ENCODE measurements at regions not wholly inside any gene's neighbourhood (a gene's known extent, or its start where the extent isn't known, plus 50 kb on each side); places are given as distances from the start of the nearest gene placed in this dataset.

- DNase-seq (ENCODE audit: low read depth in 2 of 2): no peak
Measured at GRCh38 chr6:144823131-144823530, 538.0 kb downstream of the UTRN start.

- DNase-seq (ENCODE audit: low read depth in 2 of 2): no peak
Measured at GRCh38 chr6:144824018-144824417, 538.9 kb downstream of the UTRN start.

- DNase-seq (ENCODE audit: low read depth in 2 of 2): no peak
Measured at GRCh38 chr6:144834426-144835038, 549.4 kb downstream of the UTRN start.

GRCh38 chr6:144835322-144835973, 550.3 kb downstream of the UTRN start:
- no peak for DNase-seq (ENCODE audit: low read depth in 2 of 2)

- no peak for DNase-seq (ENCODE audit: low read depth in 2 of 2)
Measured at GRCh38 chr6:144840619-144841018, 555.5 kb downstream of the UTRN start.

GRCh38 chr6:144843701-144844100, 558.6 kb downstream of the UTRN start:
- DNase-seq (ENCODE audit: low read depth in 2 of 2): no peak

GRCh38 chr6:144844596-144844995, 559.5 kb downstream of the UTRN start:
- no peak for DNase-seq (ENCODE audit: low read depth in 2 of 2)

- no peak for DNase-seq (ENCODE audit: low read depth in 2 of 2)
Measured at GRCh38 chr6:144845186-144845585, 560.1 kb downstream of the UTRN start.

GRCh38 chr6:144847916-144848315, 562.8 kb downstream of the UTRN start:
- DNase-seq (ENCODE audit: low read depth in 2 of 2): no peak

GRCh38 chr6:144849920-144850319, 564.8 kb downstream of the UTRN start:
- DNase-seq (ENCODE audit: low read depth in 2 of 2): no peak

GRCh38 chr6:144853603-144854002, 568.5 kb downstream of the UTRN start:
- DNase-seq (ENCODE audit: low read depth in 2 of 2): no peak

GRCh38 chr6:144854654-144855053, 569.5 kb downstream of the UTRN start:
- DNase-seq (ENCODE audit: low read depth in 2 of 2): no peak

- DNase-seq (ENCODE audit: low read depth in 2 of 2): no peak
Measured at GRCh38 chr6:144855375-144855774, 570.2 kb downstream of the UTRN start.

GRCh38 chr6:144855812-144856531, 570.8 kb downstream of the UTRN start:
- no peak for DNase-seq (ENCODE audit: low read depth in 2 of 2)

GRCh38 chr6:144856622-144857021, 571.5 kb downstream of the UTRN start:
- no peak for DNase-seq (ENCODE audit: low read depth in 2 of 2)

- no peak for DNase-seq (ENCODE audit: low read depth in 2 of 2)
Measured at GRCh38 chr6:144857086-144857485, 572.0 kb downstream of the UTRN start.

GRCh38 chr6:144862769-144863168, 577.6 kb downstream of the UTRN start:
- no peak for DNase-seq (ENCODE audit: low read depth in 2 of 2)

- DNase-seq (ENCODE audit: low read depth in 2 of 2): no peak
Measured at GRCh38 chr6:144867761-144868160, 582.6 kb downstream of the UTRN start.

GRCh38 chr6:144870782-144871181, 585.6 kb downstream of the UTRN start:
- no peak for DNase-seq (ENCODE audit: low read depth in 2 of 2)

- no peak for DNase-seq (ENCODE audit: low read depth in 2 of 2)
Measured at GRCh38 chr6:144873623-144874378, 588.7 kb downstream of the UTRN start.

- DNase-seq (ENCODE audit: low read depth in 2 of 2): no peak
Measured at GRCh38 chr6:144876689-144877088, 591.6 kb downstream of the UTRN start.

- no peak for DNase-seq (ENCODE audit: low read depth in 2 of 2)
Measured at GRCh38 chr6:144877118-144877517, 592.0 kb downstream of the UTRN start.

Data from stimulated activated CD4-positive, alpha-beta T cell treated with anti-CD3 and anti-CD28 coated beads, Interleukin-1b, Interleukin-23, amount 100 ng/mL, for 1 hour (primary cell).